ENCODE measurements at regions not wholly inside any gene's neighbourhood (a gene's known extent, or its start where the extent isn't known, plus 50 kb on each side); places are given as distances from the start of the nearest gene placed in this dataset.

- Histone ChIP-seq H3K27ac (no peak overlapping the region), H3K27me3 (no peaks in the 10 kb centered on the region), H3K4me1 (peaks cover 0 to 15% of the 10 kb centered on the region in 2 donors), H3K4me3 (no peak overlapping the region), H3K36me3 (no peaks in the 10 kb centered on the region), H3K9me3 (no peaks in the 10 kb centered on the region)
- no peak for TF ChIP-seq CTCF (IDR thresholded peaks at IDR 0.05)
- no peak for DNase-seq
- ATAC-seq: no peak
- intact Hi-C loops (cut with DNase I): no loop called here
Observed at GRCh38 chr1:234735916-234736315, 125.9 kb upstream of the IRF2BP2 start.

GRCh38 chr1:234735476-234735875 is 125.5 kb upstream of the IRF2BP2 start:
- intact Hi-C loops (cut with DNase I): no loop called here
- H3K27me3 ChIP-seq: no peaks in the 10 kb centered on the region
- H3K36me3 ChIP-seq: no peaks in the 10 kb centered on the region
- DNase-seq (no peak), ATAC-seq (no peak)
- no peak for TF ChIP-seq CTCF (IDR thresholded peaks at IDR 0.05)
- H3K4me1 ChIP-seq: peaks cover 0 to 19% of the 10 kb centered on the region in 2 donors
- no peak overlapping the region for H3K4me3 ChIP-seq
- H3K9me3 ChIP-seq: no peaks in the 10 kb centered on the region
- no peak overlapping the region for H3K27ac ChIP-seq

GRCh38 chr1:234734869-234735268 is 124.9 kb upstream of the IRF2BP2 start:
- Histone ChIP-seq H3K27ac (no peak overlapping the region), H3K4me1 (peaks cover 0 to 24% of the 10 kb centered on the region in 2 donors), H3K4me3 (no peak overlapping the region), H3K27me3 (no peaks in the 10 kb centered on the region), H3K36me3 (no peaks in the 10 kb centered on the region), H3K9me3 (no peaks in the 10 kb centered on the region)
- DNase-seq: no peak
- TF ChIP-seq CTCF (IDR thresholded peaks at IDR 0.05): no peak
- ATAC-seq: no peak
- intact Hi-C loops (cut with DNase I): no loop called here

- peaks cover 0 to 24% of the 10 kb centered on the region in 2 donors for H3K4me1 ChIP-seq
- ATAC-seq (no peak), DNase-seq (no peak)
- H3K4me3 ChIP-seq: no peak overlapping the region
- no peak overlapping the region for H3K27ac ChIP-seq
- H3K36me3 ChIP-seq: no peaks in the 10 kb centered on the region
- intact Hi-C loops (cut with DNase I): no loop called here
- no peak for TF ChIP-seq CTCF (IDR thresholded peaks at IDR 0.05)
- no peaks in the 10 kb centered on the region for H3K27me3 ChIP-seq
- no peaks in the 10 kb centered on the region for H3K9me3 ChIP-seq
Observed at GRCh38 chr1:234734412-234734835, 124.4 kb upstream of the IRF2BP2 start.

GRCh38 chr1:234733427-234733826 is 123.4 kb upstream of the IRF2BP2 start:
- intact Hi-C loops (cut with DNase I): no loop called here
- Histone ChIP-seq H3K4me3 (no peak overlapping the region), H3K4me1 (peaks cover 0 to 27% of the 10 kb centered on the region in 2 donors), H3K36me3 (no peaks in the 10 kb centered on the region), H3K9me3 (no peaks in the 10 kb centered on the region), H3K27me3 (no peaks in the 10 kb centered on the region), H3K27ac (no peak overlapping the region)
- DNase-seq (no peak), ATAC-seq (no peak)
- no peak for TF ChIP-seq CTCF (IDR thresholded peaks at IDR 0.05)
